Colonic mucosa (tissue), 4 donors: ENCODE measurements at regions not wholly inside any gene's neighbourhood (a gene's known extent, or its start where the extent isn't known, plus 50 kb on each side); places are given as distances from the start of the nearest gene placed in this dataset.

ENCODE experiments used
- DNase-seq: peaks from one replicate; pipeline ENCODE4 v3.0.0-alpha.2; 2020
- H3K27ac ChIP-seq: fragments of 200-600 bp; one replicate; pipeline ENCODE4 v1.8.0; 2021
- H3K27me3 ChIP-seq: fragments of 200-600 bp; one replicate; pipeline ENCODE4 v1.8.0; 2021
- H3K36me3 ChIP-seq: fragments of 200-600 bp; one replicate; pipeline ENCODE4 v1.8.0; 2021
- H3K4me1 ChIP-seq: fragments of 200-600 bp; one replicate; pipeline ENCODE4 v1.8.0; 2021; ENCODE audit warnings: mild to moderate bottlenecking
- H3K4me3 ChIP-seq: fragments of 200-600 bp; one replicate; pipeline ENCODE4 v1.8.0; 2021
- H3K9ac ChIP-seq, 2 donors: one replicate each; pipeline ENCODE4 v1.7.0; 2013; ENCODE audit warnings: control low read depth in 2 of 2, low read depth in 2 of 2, low read length in 2 of 2
- H3K9me3 ChIP-seq: fragments of 200-600 bp; one replicate; pipeline ENCODE4 v1.8.0; 2021
- intact Hi-C: fragments of 100-400 bp; cut with DNase I; formaldehyde crosslinking; loops from one replicate; pipeline ENCODE4 v1.14.1; 2022
- TF ChIP-seq, protein P1 (sequence below): fragments of 200-600 bp; IDR thresholded peaks from one replicate; pipeline ENCODE4 v1.8.0; 2022; ENCODE audit warnings: antibody characterized with exemption, mild to moderate bottlenecking
- donor health status: healthy.
- donor health status: DM: no; HTN: no; CAD: no.
- donor health status: DM: no; HTN: no; CAD: no.

DNA sequence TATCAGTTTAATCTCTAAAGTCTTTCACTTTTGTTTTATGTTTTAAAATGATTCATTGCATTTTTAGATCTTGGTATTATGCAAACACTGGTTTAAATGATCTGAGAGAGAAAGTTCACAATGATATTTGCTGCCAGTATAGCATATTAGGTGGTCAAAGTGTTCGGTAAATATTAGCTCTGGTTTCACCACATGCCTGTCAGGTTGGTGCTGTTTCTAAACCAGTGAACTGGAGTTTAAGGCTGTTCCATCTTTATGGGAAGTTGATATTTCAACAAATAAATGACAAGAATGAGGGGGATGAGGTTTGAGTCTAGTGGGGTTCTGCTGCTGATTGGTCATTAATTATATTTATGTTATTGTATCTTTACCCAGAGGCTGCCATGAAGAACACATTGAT, 436.4 kb downstream of the DCDC2C start:
- Histone ChIP-seq H3K4me1 (no peaks in the 10 kb centered on the region), H3K27ac (no peak overlapping the region), H3K27me3 (no peaks in the 10 kb centered on the region), H3K36me3 (no peaks in the 10 kb centered on the region), H3K9ac (no peak overlapping the region), H3K9me3 (no peaks in the 10 kb centered on the region), H3K4me3 (no peak overlapping the region)
- TF ChIP-seq, protein P1, sequence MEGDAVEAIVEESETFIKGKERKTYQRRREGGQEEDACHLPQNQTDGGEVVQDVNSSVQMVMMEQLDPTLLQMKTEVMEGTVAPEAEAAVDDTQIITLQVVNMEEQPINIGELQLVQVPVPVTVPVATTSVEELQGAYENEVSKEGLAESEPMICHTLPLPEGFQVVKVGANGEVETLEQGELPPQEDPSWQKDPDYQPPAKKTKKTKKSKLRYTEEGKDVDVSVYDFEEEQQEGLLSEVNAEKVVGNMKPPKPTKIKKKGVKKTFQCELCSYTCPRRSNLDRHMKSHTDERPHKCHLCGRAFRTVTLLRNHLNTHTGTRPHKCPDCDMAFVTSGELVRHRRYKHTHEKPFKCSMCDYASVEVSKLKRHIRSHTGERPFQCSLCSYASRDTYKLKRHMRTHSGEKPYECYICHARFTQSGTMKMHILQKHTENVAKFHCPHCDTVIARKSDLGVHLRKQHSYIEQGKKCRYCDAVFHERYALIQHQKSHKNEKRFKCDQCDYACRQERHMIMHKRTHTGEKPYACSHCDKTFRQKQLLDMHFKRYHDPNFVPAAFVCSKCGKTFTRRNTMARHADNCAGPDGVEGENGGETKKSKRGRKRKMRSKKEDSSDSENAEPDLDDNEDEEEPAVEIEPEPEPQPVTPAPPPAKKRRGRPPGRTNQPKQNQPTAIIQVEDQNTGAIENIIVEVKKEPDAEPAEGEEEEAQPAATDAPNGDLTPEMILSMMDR = no peak
- no peak for DNase-seq
- intact Hi-C loops = no loop called here

DNA sequence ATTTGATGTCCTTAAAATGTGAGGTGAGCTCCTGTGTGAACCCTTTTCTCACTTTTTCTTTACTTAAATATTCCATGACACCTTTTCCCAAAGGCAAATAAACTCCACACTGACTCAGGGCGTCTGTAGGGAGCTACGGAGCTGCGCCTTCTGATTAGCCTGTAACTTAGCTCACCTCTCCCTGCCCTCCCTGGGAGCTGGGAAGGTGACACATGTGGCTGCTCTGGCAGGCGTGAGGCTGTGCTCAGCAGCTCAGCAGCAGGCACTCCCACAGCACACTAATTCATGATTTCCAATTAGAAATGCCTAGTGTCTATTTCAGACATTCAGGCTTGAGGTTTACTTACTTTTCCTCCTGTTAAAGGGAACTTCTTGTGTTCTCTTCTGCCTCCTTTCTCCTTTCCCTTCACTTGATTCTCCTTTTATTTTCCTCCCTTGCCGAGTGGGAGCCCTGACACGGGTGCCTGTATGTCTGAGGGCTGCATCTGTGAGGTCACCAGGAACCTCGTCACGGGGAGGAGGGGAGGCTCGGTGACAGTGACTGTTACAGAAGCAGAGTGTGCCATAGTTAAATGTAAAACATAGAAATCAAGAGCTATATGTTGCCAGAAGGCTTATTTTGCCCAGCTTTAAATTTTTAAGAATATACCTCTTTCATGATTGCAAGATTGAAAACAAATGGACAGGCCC, 437.1 kb downstream of the DCDC2C start:
- DNase-seq = no peak
- Histone ChIP-seq H3K27me3 (no peaks in the 10 kb centered on the region), H3K36me3 (no peaks in the 10 kb centered on the region), H3K9me3 (no peaks in the 10 kb centered on the region), H3K4me1 (no peaks in the 10 kb centered on the region), H3K9ac (no peak overlapping the region), H3K27ac (no peak overlapping the region), H3K4me3 (no peak overlapping the region)
- TF ChIP-seq, protein P1 = no peak
- intact Hi-C loops = no loop called here

DNA sequence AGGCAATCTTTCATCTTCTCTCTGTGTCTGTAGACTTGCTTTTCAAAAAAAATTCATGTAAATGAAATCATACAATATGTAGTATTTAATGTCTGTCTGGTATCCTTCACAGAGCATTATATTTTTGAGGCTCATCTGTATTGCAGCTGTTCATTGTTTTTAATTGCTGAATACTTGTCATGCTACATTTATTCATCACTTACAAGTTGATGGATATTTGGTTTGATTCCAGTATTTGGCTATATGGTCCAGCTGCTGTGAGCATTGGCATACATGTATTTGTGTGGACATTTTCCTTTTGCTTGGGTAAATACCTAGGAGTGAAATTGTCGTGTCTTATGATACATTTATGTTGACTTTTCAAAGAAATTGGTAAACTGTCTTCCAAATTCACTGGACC, 441.4 kb downstream of the DCDC2C start:
- no peaks in the 10 kb centered on the region for H3K9me3 ChIP-seq
- intact Hi-C loops = no loop called here
- no peak for DNase-seq

DNA sequence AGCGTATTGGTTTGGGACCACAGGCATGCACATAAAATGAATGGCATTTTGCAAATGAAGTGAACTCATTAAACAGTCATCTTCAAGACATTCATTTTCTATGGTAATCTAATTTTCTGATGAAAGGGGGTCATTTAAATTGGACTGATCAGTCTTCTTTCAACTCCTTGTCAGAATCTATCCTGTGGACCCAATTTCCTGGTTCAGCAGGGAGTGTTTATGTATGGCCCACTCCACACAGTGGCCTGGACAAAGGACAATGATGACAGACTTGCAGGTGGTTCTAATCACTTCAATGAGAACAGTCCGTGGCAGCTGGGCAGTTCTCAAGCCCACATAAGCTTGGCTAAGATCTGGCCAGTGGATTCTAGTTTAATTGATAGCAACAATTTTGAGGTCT, 448.1 kb downstream of the DCDC2C start:
- no peaks in the 10 kb centered on the region for H3K36me3 ChIP-seq
- no peak overlapping the region for H3K4me3 ChIP-seq
- H3K27ac ChIP-seq = no peak overlapping the region
- TF ChIP-seq, protein P1 = no peak
- no peaks in the 10 kb centered on the region for H3K4me1 ChIP-seq
- DNase-seq = no peak
- no peaks in the 10 kb centered on the region for H3K9me3 ChIP-seq
- no peaks in the 10 kb centered on the region for H3K27me3 ChIP-seq
- no peak overlapping the region for H3K9ac ChIP-seq
- intact Hi-C loops = no loop called here

More for the DNA sequence above, 441.4 kb downstream of the DCDC2C start:
- Histone ChIP-seq H3K4me1 (no peaks in the 10 kb centered on the region), H3K36me3 (no peaks in the 10 kb centered on the region), H3K9ac (no peak overlapping the region), H3K27me3 (no peaks in the 10 kb centered on the region), H3K4me3 (no peak overlapping the region), H3K27ac (no peak overlapping the region)
- TF ChIP-seq, protein P1 = no peak

DNA sequence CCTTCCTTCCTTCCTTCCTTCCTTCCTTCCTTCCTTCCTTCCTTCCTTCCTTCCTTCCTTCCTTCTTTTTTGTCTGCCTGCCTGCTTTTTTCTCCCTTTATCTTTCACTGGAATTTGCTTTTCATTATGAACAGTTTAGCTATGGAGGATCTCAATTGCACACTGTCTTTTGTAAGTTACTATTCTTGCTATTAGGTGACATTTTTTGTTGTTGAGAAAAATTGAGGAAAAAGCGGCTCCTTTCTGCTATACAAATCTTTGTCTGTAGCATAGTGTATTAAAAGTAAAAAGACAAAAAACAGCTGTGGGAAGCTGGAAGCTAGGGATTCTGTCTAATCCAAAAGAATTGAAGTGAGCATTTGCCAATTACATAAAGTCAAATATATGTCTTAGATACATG, 448.7 kb downstream of the DCDC2C start:
- no peaks in the 10 kb centered on the region for H3K36me3 ChIP-seq
- TF ChIP-seq, protein P1 = no peak

More for the DNA sequence above, 448.7 kb downstream of the DCDC2C start:
- Histone ChIP-seq H3K27ac (no peak overlapping the region), H3K4me1 (no peaks in the 10 kb centered on the region), H3K4me3 (no peak overlapping the region), H3K9me3 (no peaks in the 10 kb centered on the region), H3K9ac (no peak overlapping the region), H3K27me3 (no peaks in the 10 kb centered on the region)
- intact Hi-C loops = no loop called here
- DNase-seq = no peak
